ENCODE measurements at regions not wholly inside any gene's neighbourhood (a gene's known extent, or its start where the extent isn't known, plus 50 kb on each side); places are given as distances from the start of the nearest gene placed in this dataset.

- TF ChIP-seq CTCF (IDR thresholded peaks at IDR 0.05) = no peak
Measured at GRCh38 chr16:75942351-75942750, 216.1 kb upstream of the CPHXL start.

GRCh38 chr16:75942936-75943335 is 216.6 kb upstream of the CPHXL start:
- Histone ChIP-seq H3K27ac (no peak overlapping the region), H3K4me1 (no peaks in the 10 kb centered on the region), H3K9me3 (peaks cover 0 to 7% (median 0%) of the 10 kb centered on the region in 11 donors), H3K27me3 (peaks cover 0 to 10% (median 0%) of the 10 kb centered on the region in 7 donors), H3K36me3 (no peaks in the 10 kb centered on the region), H3K4me3 (no peak overlapping the region)
- intact Hi-C loops (cut with DNase I) = loop anchor here in 1 of 10 donors (10.0 kb wide), 1 partner anchor 62 kb away; no protein-coding TSS in a partner anchor
- no peak for ATAC-seq
- 52 to 68% methylated on average over 1 of the region's 1 CpG for WGBS, 2 donors
- no peak for DNase-seq
- TF ChIP-seq CTCF (IDR thresholded peaks at IDR 0.05) = no peak

More at GRCh38 chr16:75942351-75942750, 216.1 kb upstream of the CPHXL start:
- Histone ChIP-seq H3K36me3 (no peaks in the 10 kb centered on the region), H3K27ac (no peak overlapping the region), H3K4me3 (no peak overlapping the region), H3K27me3 (peaks cover 0 to 10% (median 0%) of the 10 kb centered on the region in 7 donors), H3K9me3 (peaks cover 0 to 7% (median 0%) of the 10 kb centered on the region in 11 donors), H3K4me1 (no peaks in the 10 kb centered on the region)
- no peak for ATAC-seq
- WGBS, 2 donors = 47 to 49% methylated on average over 3 of the region's 3 CpGs
- DNase-seq = no peak
- intact Hi-C loops (cut with DNase I) = loop anchor here in 1 of 10 donors (10.0 kb wide), 1 partner anchor 62 kb away; no protein-coding TSS in a partner anchor

- no peaks in the 10 kb centered on the region for H3K36me3 ChIP-seq
- DNase-seq (no peak), ATAC-seq (no peak)
- no peak overlapping the region for H3K27ac ChIP-seq
- H3K9me3 ChIP-seq = peaks cover 0 to 7% (median 0%) of the 10 kb centered on the region in 11 donors
- WGBS, 2 donors = 60 to 63% methylated on average over 5 of the region's 6 CpGs
- intact Hi-C loops (cut with DNase I) = loop anchor here in 1 of 10 donors (10.0 kb wide), 1 partner anchor 61 kb away; no protein-coding TSS in a partner anchor
- no peak for TF ChIP-seq CTCF (IDR thresholded peaks at IDR 0.05)
- H3K4me1 ChIP-seq = no peaks in the 10 kb centered on the region
- peaks cover 0 to 10% (median 0%) of the 10 kb centered on the region in 7 donors for H3K27me3 ChIP-seq
- H3K4me3 ChIP-seq = no peak overlapping the region
Measured at GRCh38 chr16:75943705-75944514, 217.6 kb upstream of the CPHXL start.

GRCh38 chr16:75945916-75946457 is 219.7 kb upstream of the CPHXL start:
- Histone ChIP-seq H3K4me1 (no peaks in the 10 kb centered on the region), H3K27ac (no peak overlapping the region), H3K36me3 (no peaks in the 10 kb centered on the region), H3K4me3 (no peak overlapping the region), H3K27me3 (peaks cover 0 to 10% (median 0%) of the 10 kb centered on the region in 7 donors), H3K9me3 (peaks cover 0 to 7% (median 0%) of the 10 kb centered on the region in 11 donors)
- intact Hi-C loops (cut with DNase I) = loop anchor here in 1 of 10 donors (10.0 kb wide), 1 partner anchor 59 kb away; no protein-coding TSS in a partner anchor
- DNase-seq = no peak
- no peak for TF ChIP-seq CTCF (IDR thresholded peaks at IDR 0.05)
- ATAC-seq = no peak
- 78 to 82% methylated on average over 8 of the region's 8 CpGs for WGBS, 2 donors
